Upper lobe of left lung (tissue), 4 donors: ENCODE measurements at regions not wholly inside any gene's neighbourhood (a gene's known extent, or its start where the extent isn't known, plus 50 kb on each side); places are given as distances from the start of the nearest gene placed in this dataset.

Experiments used
- CTCF ChIP-seq, 6 experiments: fragments of 450-650 bp in 4 of 6; fragments of 200-600 bp in 2 of 6; sonication (generic) in 2 of 6; IDR thresholded peaks; one replicate each; pipeline ENCODE4 v1.5.1; 2016 to 2019; ENCODE audit warnings: antibody characterized with exemption in 6 of 6
- EP300 ChIP-seq, 4 donors: sonication (generic); formaldehyde crosslinking; IDR thresholded peaks; one replicate each; pipeline ENCODE4 v1.5.1; 2017; ENCODE audit warnings: antibody characterized with exemption in 4 of 4, control low read depth in 2 of 4
- POLR2A ChIP-seq, 4 donors: fragments of 450-650 bp; IDR thresholded peaks; one replicate each; pipeline ENCODE4 v1.5.1; 2016 to 2017; ENCODE audit warnings: antibody characterized with exemption in 4 of 4, mild to moderate bottlenecking in 2 of 4
- POLR2AphosphoS5 ChIP-seq, 2 donors: sonication (generic); formaldehyde crosslinking; IDR thresholded peaks; one replicate each; pipeline ENCODE4 v1.5.1; 2017; ENCODE audit warnings: antibody characterized with exemption in 2 of 2

DNA sequence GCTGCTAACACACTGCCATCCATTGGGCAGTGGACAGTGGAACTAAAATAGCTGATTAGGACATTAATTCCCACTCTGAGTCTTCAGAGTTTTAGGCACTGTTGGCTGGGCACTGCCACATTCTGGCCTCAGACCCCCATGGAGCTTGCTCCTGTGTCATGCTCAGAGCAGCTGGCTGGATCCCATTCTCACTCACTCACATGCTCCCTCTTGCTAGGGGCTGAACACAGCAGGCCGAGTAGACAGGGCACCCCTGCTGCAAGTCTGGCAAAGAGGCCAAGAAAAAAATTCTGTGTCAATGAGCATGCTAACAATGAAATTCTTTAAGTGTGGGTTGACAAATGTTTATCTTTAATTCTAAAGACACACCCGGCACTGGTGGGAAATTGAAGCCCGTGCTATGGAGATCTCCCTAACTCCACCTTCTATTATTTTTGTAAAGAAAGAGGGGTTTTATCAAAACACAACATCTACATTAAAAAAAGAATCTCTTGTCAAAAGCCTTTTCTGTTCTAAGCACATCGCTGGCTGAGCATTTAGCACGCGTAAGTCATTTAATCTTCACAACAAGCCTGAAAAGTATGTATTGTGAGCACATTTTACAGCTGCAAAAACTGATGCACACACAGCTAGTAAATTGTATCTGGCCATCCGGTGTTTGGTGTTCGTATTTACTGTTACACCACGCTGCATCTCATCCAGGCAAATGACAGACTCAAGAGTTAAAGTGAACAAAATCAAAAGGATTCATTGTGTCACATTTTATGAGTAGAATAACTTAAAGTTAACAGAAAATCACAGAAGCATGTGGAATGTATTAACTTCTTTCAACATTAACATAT is 362.1 kb downstream of the PLOD2 start:
- TF ChIP-seq POLR2A (IDR thresholded peaks at IDR 0.05) (no peak), EP300 (IDR thresholded peaks at IDR 0.05) (no peak), CTCF (IDR thresholded peaks at IDR 0.05) (no peak), POLR2AphosphoS5 (IDR thresholded peaks at IDR 0.05) (no peak)
